Thyroid gland (tissue), 4 donors: ENCODE measurements at regions not wholly inside any gene's neighbourhood (a gene's known extent, or its start where the extent isn't known, plus 50 kb on each side); places are given as distances from the start of the nearest gene placed in this dataset.

Experiments used
- DNase-seq, 2 donors: peaks; one replicate each; pipeline ENCODE4 v3.0.0-alpha.2; 2019
- H3K27ac ChIP-seq, 3 donors: fragments of 200-600 bp; sonication (generic); 1 replicate in 2 of 3; 2 replicates in 1 of 3; pipeline ENCODE4 v1.5.1; 2016 to 2019; ENCODE audit warnings: mild to moderate bottlenecking in 1 of 3, moderate library complexity in 1 of 3
- H3K27me3 ChIP-seq: fragments of 200-600 bp; sonication (generic); one replicate; pipeline ENCODE4 v1.5.1; 2019
- H3K36me3 ChIP-seq, 2 donors: fragments of 200-600 bp; sonication (generic); one replicate each; pipeline ENCODE4 v1.5.1; 2016 to 2019
- H3K4me1 ChIP-seq, 2 donors: fragments of 200-600 bp; sonication (generic); one replicate each; pipeline ENCODE4 v1.5.1; 2017 to 2019
- H3K4me3 ChIP-seq, 3 donors: fragments of 200-600 bp; sonication (generic); replicated peaks in 1 of 3; 1 replicate in 2 of 3; 2 replicates in 1 of 3; pipeline ENCODE4 v1.5.1; 2016; ENCODE audit warnings: mild to moderate bottlenecking in 1 of 3
- H3K9me3 ChIP-seq: fragments of 200-600 bp; sonication (generic); one replicate; pipeline ENCODE4 v1.5.1; 2017
- POLR2A ChIP-seq, 2 donors: fragments of 450-650 bp; IDR thresholded peaks; one replicate each; pipeline ENCODE4 v1.6.1; 2017; ENCODE audit warnings: antibody characterized with exemption in 2 of 2, mild to moderate bottlenecking in 2 of 2, moderate library complexity in 1 of 2
- WGBS, 2 donors: methylation state at CpG; one replicate each; pipeline ENCODE4 v1.1.5; 2017; 5-methylcytosine and 5-hydroxymethylcytosine counted together
- intact Hi-C: fragments of 100-400 bp; cut with DNase I; formaldehyde crosslinking; loops from one replicate; pipeline ENCODE4 v1.15.1; 2023
- TF ChIP-seq, protein P1 (sequence below), 6 experiments: fragments of 200-600 bp in 3 of 6; fragments of 450-650 bp in 3 of 6; sonication (generic) in 3 of 6; IDR thresholded peaks; one replicate each; pipeline ENCODE4 v1.5.1; 2016 to 2019; ENCODE audit warnings: antibody characterized with exemption in 6 of 6, mild to moderate bottlenecking in 2 of 6, inconsistent platforms in 1 of 6, moderate library complexity in 1 of 6

- Histone ChIP-seq H3K4me1 (no peaks in the 10 kb centered on the region), H3K36me3 (no peaks in the 10 kb centered on the region), H3K9me3 (no peaks in the 10 kb centered on the region), H3K27ac (no peak overlapping the region), H3K4me3 (no peak overlapping the region), H3K27me3 (no peaks in the 10 kb centered on the region)
- DNase-seq: no peak
- 63 to 64% methylated on average over 1 of the region's 1 CpG for WGBS, 2 donors
- TF ChIP-seq POLR2A (IDR thresholded peaks at IDR 0.05): no peak
- TF ChIP-seq, protein P1, sequence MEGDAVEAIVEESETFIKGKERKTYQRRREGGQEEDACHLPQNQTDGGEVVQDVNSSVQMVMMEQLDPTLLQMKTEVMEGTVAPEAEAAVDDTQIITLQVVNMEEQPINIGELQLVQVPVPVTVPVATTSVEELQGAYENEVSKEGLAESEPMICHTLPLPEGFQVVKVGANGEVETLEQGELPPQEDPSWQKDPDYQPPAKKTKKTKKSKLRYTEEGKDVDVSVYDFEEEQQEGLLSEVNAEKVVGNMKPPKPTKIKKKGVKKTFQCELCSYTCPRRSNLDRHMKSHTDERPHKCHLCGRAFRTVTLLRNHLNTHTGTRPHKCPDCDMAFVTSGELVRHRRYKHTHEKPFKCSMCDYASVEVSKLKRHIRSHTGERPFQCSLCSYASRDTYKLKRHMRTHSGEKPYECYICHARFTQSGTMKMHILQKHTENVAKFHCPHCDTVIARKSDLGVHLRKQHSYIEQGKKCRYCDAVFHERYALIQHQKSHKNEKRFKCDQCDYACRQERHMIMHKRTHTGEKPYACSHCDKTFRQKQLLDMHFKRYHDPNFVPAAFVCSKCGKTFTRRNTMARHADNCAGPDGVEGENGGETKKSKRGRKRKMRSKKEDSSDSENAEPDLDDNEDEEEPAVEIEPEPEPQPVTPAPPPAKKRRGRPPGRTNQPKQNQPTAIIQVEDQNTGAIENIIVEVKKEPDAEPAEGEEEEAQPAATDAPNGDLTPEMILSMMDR (IDR thresholded peaks at IDR 0.05): no peak
- intact Hi-C loops: no loop called here
Measured at GRCh38 chr15:39413558-39413957, 167.3 kb upstream of the THBS1 start.

- H3K4me1 ChIP-seq: no peaks in the 10 kb centered on the region
- DNase-seq: no peak
- no peaks in the 10 kb centered on the region for H3K27me3 ChIP-seq
- intact Hi-C loops: no loop called here
- TF ChIP-seq, protein P1 (IDR thresholded peaks at IDR 0.05): no peak
- TF ChIP-seq POLR2A (IDR thresholded peaks at IDR 0.05): no peak
- H3K4me3 ChIP-seq: no peak overlapping the region
- no peaks in the 10 kb centered on the region for H3K36me3 ChIP-seq
- no peaks in the 10 kb centered on the region for H3K9me3 ChIP-seq
- 93 to 96% methylated on average over 4 of the region's 4 CpGs for WGBS, 2 donors
- H3K27ac ChIP-seq: no peak overlapping the region
Measured at GRCh38 chr15:39414201-39414600, 166.7 kb upstream of the THBS1 start.

- Histone ChIP-seq H3K36me3 (no peaks in the 10 kb centered on the region), H3K27ac (no peak overlapping the region), H3K4me1 (no peaks in the 10 kb centered on the region), H3K9me3 (no peaks in the 10 kb centered on the region), H3K4me3 (no peak overlapping the region), H3K27me3 (no peaks in the 10 kb centered on the region)
- WGBS, 2 donors: 50 to 100% methylated on average over 1 to 2 of the region's 2 CpGs
- TF ChIP-seq POLR2A (IDR thresholded peaks at IDR 0.05): no peak
- TF ChIP-seq, protein P1 (IDR thresholded peaks at IDR 0.05): no peak
- no peak for DNase-seq
- intact Hi-C loops: no loop called here
Measured at GRCh38 chr15:39415634-39416033, 165.2 kb upstream of the THBS1 start.

- no peak for DNase-seq
- H3K27me3 ChIP-seq: no peaks in the 10 kb centered on the region
Measured at GRCh38 chr15:39416258-39416657, 164.6 kb upstream of the THBS1 start.

DNA sequence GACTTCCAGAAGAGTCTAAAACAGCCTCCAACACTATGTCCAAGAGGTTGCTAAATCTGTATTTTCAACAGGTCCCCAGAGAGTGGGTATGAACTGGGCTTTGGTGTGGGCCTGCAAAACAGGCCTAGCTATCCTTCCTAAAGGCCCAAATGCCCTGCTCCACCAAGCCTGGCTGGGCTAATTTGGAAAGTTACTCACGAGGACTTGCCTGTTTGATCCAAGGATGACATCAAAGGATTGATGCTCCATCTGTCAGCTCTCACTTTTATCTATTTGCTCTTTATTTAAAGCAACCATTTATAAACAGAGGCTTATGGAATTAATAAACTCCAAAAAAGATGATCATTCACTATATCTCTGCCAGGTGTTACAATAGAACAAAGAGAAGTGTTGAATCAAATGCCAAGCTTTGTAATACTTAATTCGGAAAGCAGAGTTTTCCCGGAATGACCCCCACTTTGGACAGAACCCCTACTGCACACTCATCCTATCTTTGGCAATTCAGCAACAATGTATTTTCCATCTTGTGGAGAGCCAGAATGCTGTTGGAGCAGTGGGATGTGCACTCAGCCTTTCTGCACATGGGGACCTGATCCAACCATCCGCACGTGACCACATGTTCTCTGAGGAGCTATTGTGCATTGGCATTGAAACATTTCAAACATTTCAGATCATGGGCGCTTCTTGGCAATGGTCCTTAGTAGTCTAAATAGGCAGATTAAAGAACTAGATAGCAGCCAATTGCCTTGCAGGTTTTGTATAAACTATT is 163.3 kb upstream of the THBS1 start:
- no peaks in the 10 kb centered on the region for H3K27me3 ChIP-seq
- 47 to 66% methylated on average over 6 of the region's 6 CpGs for WGBS, 2 donors
- no peaks in the 10 kb centered on the region for H3K9me3 ChIP-seq
- no peak overlapping the region for H3K4me3 ChIP-seq
- intact Hi-C loops: no loop called here
- peak in 1 of 2 donors; percentile 20 for DNase-seq
- H3K27ac ChIP-seq: no peak overlapping the region
- TF ChIP-seq, protein P1 (IDR thresholded peaks at IDR 0.05): no peak
- TF ChIP-seq POLR2A (IDR thresholded peaks at IDR 0.05): no peak
- H3K36me3 ChIP-seq: no peaks in the 10 kb centered on the region
- no peaks in the 10 kb centered on the region for H3K4me1 ChIP-seq

More at GRCh38 chr15:39416258-39416657, 164.6 kb upstream of the THBS1 start:
- Histone ChIP-seq H3K9me3 (no peaks in the 10 kb centered on the region), H3K36me3 (no peaks in the 10 kb centered on the region), H3K4me3 (no peak overlapping the region), H3K4me1 (no peaks in the 10 kb centered on the region), H3K27ac (no peak overlapping the region)
- 97 to 99% methylated on average over 4 of the region's 4 CpGs for WGBS, 2 donors
- TF ChIP-seq POLR2A (IDR thresholded peaks at IDR 0.05): no peak
- TF ChIP-seq, protein P1 (IDR thresholded peaks at IDR 0.05): no peak
- intact Hi-C loops: no loop called here
